ENCODE measurements at regions not wholly inside any gene's neighbourhood (a gene's known extent, or its start where the extent isn't known, plus 50 kb on each side); places are given as distances from the start of the nearest gene placed in this dataset.

DNA sequence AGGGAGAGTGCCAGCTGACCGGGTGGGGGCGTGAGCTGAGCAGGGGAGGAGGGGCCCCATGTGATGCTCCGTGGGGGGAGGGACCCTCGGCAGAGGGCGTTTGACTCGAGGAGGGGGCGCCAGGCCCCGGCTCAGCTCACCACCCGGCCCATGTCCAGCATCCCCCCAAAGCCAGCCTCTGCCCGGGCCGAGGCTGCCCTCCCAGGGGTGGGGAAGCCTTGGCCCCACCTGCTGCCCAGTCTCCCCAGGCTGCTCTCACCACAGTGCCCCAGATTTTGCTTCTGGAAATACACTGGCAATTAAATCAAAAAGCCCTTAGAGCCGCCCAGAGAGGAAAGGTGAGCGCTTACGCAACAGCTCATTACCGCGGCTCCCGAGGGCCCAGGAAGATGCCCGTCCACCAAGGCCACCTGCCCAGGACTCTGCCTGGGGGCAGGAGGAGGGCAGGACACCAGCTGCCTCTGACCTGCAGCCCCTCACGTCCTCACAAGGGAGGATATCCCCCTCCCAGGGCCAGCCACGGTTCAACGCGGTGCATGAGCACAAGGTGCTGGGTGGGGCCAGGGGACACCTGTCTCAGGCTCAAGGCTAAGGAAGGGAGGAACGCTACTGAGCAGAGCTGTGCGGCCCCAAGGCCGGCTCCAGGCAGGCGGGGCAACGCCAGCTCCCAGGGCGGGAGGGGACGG, 70.0 kb upstream of the INPP5A start:
- H3K36me3 Mint-ChIP-seq (ENCODE audit: low read depth), result no peaks in the 10 kb centered on the region
- no peak overlapping the region for H3K4me3 Mint-ChIP-seq
- H3K27me3 Mint-ChIP-seq, result peaks cover 12% of the 10 kb centered on the region
- H3K9me3 Mint-ChIP-seq, result no peaks in the 10 kb centered on the region
- H3K4me1 Mint-ChIP-seq (ENCODE audit: low read depth), result peaks cover 17% of the 10 kb centered on the region
- H3K27ac Mint-ChIP-seq, result no peak overlapping the region

DNA sequence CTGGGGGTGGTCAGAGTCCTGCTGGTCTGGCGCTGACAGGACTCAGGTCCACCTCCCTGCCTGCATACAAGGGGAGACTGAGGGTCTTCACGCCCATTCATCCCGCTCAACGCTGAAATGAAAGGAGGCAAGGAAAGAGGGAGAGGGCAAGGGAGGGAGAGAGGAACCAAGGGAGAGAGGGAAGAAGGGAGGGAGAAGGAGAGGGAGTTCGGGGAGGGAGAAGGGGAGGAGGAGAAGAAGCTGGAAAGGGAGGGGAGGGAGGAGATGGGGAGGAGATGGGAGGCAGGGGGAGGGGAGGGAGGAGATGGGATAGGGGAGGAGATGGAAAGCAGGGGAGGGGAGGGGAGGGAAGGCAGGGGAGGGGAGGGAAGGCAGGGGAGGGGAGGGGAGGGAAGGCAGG, 69.4 kb upstream of the INPP5A start:
- Mint-ChIP-seq H3K27me3 (peaks cover 13% of the 10 kb centered on the region), H3K27ac (no peak overlapping the region), H3K4me3 (no peak overlapping the region), H3K4me1 (ENCODE audit: low read depth) (peaks cover 17% of the 10 kb centered on the region), H3K9me3 (no peaks in the 10 kb centered on the region), H3K36me3 (ENCODE audit: low read depth) (no peaks in the 10 kb centered on the region)

DNA sequence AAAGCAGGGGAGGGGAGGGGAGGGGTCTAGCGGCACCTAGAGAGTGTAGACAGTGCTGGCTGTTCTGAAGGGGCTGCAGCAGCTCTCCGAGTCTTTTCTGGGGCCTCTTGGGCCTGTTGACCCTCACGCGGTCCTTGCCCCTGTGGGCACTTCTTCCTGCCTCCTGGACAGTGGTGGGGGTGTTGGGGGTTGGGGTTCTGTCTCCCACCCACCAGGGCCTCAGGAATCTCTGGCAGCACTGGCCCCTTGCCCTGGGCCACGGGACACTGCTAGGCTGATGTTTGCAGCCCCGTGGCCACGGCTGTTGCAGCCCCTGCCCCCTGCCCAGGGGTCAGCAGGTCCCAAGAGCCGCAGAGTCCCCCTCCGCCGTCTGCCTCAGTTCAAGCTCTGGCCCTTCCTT, 68.9 kb upstream of the INPP5A start:
- Mint-ChIP-seq H3K4me3 (no peak overlapping the region), H3K27me3 (peaks cover 16% of the 10 kb centered on the region), H3K27ac (no peak overlapping the region), H3K36me3 (ENCODE audit: low read depth) (no peaks in the 10 kb centered on the region), H3K4me1 (ENCODE audit: low read depth) (peaks cover 17% of the 10 kb centered on the region), H3K9me3 (no peaks in the 10 kb centered on the region)

DNA sequence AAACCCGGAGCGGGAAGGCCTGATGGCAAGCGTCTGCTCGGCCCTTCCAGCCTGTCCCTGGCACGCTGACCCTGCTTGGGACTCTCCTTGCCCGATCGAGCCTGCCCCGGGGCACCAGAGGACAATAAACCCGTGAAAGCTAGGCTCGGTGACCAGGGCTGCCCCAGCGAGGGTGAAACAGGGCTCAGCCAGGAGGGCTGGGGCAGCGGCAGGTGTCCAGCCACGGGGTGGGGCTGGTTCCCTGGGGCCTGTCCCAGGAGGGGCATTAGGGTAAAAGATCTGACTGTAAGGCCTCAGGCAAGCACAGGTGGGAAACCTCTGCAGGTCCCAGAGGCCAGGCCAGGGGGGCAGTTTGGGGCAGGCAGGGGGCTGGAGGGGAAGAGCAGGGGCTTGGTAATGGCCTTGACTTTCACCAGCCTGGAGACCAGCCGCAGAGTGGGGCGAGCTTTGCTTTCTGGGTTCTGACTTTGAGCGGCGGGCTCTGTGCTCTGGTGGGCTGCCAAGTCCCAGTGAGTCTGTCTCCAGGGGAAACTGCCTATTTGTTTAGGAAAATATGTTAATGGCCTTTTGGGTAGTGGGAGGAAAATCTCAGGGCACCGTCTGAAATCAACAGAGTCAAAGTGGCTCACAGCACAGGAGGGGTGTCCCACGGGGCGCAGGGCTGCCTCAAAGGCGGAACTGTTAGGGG, 68.2 kb upstream of the INPP5A start:
- Mint-ChIP-seq H3K27me3 (peaks cover 16% of the 10 kb centered on the region), H3K4me3 (no peak overlapping the region), H3K27ac (no peak overlapping the region), H3K36me3 (ENCODE audit: low read depth) (no peaks in the 10 kb centered on the region), H3K4me1 (ENCODE audit: low read depth) (peaks cover 17% of the 10 kb centered on the region), H3K9me3 (no peaks in the 10 kb centered on the region)

DNA sequence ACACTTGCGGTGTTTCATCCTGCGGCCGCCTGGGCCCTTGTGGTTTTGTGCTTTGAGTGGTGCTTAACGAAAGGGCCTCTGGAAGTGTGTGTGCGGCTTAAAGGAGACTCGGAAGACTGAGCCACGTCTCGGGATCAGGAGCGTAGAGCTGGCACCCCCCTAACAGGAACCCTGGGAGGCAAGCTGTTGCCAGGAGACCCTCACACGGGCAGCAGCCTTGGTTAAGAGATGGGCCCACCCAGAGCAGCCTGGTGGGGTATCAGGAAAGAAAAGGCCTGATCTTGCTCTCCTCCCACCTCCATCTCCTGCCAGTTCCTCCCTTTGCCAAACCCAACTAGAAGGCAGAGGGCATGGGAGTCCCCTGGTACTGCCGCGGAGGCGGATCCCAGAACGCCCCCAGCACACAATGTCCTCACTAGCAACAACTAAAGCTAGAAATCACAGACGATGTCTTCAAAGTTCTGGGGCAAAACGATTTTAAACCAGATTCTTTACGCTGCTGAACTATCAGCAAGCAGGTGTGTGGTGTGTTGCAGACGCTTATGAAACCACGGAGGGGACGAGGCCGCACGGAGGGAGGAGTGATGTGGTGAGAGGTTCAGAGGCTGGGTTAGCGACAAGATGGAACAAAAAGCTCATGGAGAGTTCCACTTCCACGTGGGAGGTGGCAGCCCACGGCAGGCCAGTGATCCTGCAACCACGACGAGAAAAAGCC, 67.0 kb upstream of the INPP5A start:
- no peaks in the 10 kb centered on the region for H3K36me3 Mint-ChIP-seq (ENCODE audit: low read depth)
- H3K9me3 Mint-ChIP-seq, result no peaks in the 10 kb centered on the region
- H3K4me1 Mint-ChIP-seq (ENCODE audit: low read depth), result peaks cover 17% of the 10 kb centered on the region
- peak overlapping the region; percentile 57 for H3K27ac Mint-ChIP-seq
- H3K4me3 Mint-ChIP-seq, result peak overlapping the region; percentile 28
- peaks cover 16% of the 10 kb centered on the region for H3K27me3 Mint-ChIP-seq

DNA sequence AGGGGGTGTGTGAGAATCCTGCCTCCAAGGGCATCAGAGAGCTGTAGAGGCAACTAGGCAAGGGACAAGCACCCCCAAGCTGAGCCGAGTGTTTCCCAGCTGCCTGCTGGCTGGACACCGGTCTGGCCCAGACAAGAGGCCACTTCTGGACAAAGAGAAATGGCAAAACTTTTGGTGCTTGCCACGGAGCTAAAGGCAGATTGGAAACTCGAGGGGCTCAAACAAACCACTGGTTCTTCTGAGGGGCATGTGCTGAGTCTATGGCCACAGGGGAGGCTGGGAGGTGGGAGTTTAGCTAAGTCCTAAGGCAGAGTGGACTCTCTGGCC, 66.5 kb upstream of the INPP5A start:
- Mint-ChIP-seq H3K4me3 (peak overlapping the region; percentile 28), H3K9me3 (no peaks in the 10 kb centered on the region), H3K36me3 (ENCODE audit: low read depth) (no peaks in the 10 kb centered on the region), H3K4me1 (ENCODE audit: low read depth) (peaks cover 17% of the 10 kb centered on the region), H3K27me3 (peaks cover 16% of the 10 kb centered on the region), H3K27ac (peak overlapping the region; percentile 57)

DNA sequence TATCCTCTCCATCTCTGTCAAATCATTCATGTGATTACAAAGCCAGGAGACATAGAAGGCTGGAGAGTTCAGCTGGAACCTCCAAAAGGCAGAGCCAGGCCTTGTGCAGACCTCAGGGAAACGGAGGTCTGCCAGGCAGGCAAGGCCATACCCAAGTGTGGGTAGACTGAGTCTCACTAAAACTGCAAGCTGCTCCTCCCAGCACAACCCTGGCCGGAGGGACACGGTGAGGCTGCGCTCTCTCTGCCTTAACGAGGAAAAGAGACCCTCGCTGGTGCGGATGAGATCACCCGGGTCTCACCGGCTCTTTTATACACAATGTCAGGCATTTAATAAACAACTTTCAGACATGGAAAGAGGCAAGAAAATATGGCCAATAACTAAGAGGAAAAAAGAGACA, 66.1 kb upstream of the INPP5A start:
- Mint-ChIP-seq H3K9me3 (no peaks in the 10 kb centered on the region), H3K36me3 (ENCODE audit: low read depth) (no peaks in the 10 kb centered on the region), H3K4me3 (no peak overlapping the region), H3K27ac (no peak overlapping the region), H3K4me1 (ENCODE audit: low read depth) (peaks cover 17% of the 10 kb centered on the region), H3K27me3 (peaks cover 16% of the 10 kb centered on the region)

DNA sequence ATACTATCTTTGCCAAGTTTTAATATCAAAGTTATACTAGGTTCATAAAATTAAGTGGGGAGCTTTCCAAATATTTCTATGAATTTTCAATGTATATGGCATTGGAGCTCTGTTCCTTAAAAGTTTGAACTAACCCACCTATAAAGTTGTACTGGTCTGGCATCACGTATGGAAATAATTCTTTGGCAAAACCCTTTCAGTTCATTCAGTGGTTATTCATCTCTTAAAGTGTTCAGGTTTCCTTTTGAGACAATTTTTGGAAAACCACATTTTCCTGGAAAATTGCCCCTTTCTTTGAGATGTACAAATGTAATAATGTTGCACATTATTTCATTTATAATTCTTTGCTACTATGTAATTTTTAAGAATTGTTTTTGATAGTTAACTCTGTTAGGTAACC, 62.5 kb upstream of the INPP5A start:
- Mint-ChIP-seq H3K9me3 (no peaks in the 10 kb centered on the region), H3K27me3 (peaks cover 21% of the 10 kb centered on the region), H3K36me3 (ENCODE audit: low read depth) (no peaks in the 10 kb centered on the region), H3K4me1 (ENCODE audit: low read depth) (peaks cover 11% of the 10 kb centered on the region), H3K4me3 (no peak overlapping the region), H3K27ac (no peak overlapping the region)

DNA sequence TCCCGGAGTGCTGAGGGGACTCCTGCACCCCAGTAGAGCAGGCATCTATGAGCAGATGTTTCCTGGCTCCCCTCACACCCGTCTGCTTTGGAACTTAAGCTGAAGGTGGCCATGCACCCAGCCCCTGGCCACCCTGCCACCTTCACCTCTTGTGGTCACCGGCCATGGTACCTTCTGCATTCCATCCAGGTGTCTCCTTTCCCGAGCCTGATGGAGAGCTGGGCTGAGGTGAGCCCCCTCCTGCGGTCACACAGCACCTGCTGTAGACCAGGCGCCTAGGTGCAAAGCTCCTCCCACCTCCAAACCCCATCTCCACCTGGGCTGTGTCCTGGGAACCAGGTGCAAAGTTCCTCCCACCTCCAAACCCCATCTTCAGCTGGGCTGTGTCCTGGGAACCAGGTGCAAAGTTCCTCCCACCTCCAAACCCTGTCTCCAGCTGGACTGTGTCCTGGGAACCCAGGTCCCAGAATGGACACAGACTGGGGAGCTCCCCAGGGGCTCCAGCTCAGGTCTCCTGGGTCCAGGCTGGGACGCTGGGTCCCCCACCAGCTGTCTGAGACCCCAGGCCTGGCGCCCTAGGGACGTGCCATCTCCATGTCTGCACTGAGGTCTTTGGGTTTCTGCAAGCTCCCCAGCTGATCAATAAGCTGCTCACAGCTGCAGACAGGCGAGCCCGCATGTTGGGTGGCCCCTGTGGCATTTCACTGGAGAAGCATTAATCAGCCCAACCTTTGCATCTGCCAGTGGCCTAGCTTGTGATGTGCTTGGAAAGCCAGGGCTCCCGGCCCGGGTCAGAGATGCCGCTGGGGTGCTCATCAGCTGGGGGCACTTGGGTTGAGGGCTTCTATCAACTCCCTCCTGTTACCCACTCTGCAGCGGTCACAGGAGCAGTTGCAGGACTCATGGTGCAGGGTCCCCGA, 61.2 kb upstream of the INPP5A start:
- no peaks in the 10 kb centered on the region for H3K36me3 Mint-ChIP-seq (ENCODE audit: low read depth)
- no peaks in the 10 kb centered on the region for H3K9me3 Mint-ChIP-seq
- no peaks in the 10 kb centered on the region for H3K4me1 Mint-ChIP-seq (ENCODE audit: low read depth)
- no peak overlapping the region for H3K4me3 Mint-ChIP-seq
- no peak overlapping the region for H3K27ac Mint-ChIP-seq
- H3K27me3 Mint-ChIP-seq, result peaks cover 18% of the 10 kb centered on the region

DNA sequence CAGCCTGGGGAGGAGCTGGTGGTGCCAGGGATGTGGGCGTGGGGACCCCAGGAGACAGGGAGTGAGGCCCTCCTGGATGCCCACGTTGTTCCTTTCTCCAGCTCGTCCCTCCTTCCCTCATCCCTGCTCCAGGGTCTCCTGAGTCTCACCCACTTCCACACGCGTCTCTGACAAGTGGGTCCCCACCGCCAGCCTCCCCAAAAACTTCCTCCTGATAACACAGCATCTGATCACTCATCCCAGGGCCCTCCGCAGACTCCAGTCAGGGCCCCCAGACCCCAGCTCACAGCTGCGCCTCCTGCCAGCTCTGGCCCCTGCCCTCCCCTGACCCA, 60.6 kb upstream of the INPP5A start:
- H3K27ac Mint-ChIP-seq, result no peak overlapping the region
- no peaks in the 10 kb centered on the region for H3K36me3 Mint-ChIP-seq (ENCODE audit: low read depth)
- no peaks in the 10 kb centered on the region for H3K4me1 Mint-ChIP-seq (ENCODE audit: low read depth)
- H3K9me3 Mint-ChIP-seq, result no peaks in the 10 kb centered on the region
- no peak overlapping the region for H3K4me3 Mint-ChIP-seq
- H3K27me3 Mint-ChIP-seq, result peaks cover 14% of the 10 kb centered on the region

DNA sequence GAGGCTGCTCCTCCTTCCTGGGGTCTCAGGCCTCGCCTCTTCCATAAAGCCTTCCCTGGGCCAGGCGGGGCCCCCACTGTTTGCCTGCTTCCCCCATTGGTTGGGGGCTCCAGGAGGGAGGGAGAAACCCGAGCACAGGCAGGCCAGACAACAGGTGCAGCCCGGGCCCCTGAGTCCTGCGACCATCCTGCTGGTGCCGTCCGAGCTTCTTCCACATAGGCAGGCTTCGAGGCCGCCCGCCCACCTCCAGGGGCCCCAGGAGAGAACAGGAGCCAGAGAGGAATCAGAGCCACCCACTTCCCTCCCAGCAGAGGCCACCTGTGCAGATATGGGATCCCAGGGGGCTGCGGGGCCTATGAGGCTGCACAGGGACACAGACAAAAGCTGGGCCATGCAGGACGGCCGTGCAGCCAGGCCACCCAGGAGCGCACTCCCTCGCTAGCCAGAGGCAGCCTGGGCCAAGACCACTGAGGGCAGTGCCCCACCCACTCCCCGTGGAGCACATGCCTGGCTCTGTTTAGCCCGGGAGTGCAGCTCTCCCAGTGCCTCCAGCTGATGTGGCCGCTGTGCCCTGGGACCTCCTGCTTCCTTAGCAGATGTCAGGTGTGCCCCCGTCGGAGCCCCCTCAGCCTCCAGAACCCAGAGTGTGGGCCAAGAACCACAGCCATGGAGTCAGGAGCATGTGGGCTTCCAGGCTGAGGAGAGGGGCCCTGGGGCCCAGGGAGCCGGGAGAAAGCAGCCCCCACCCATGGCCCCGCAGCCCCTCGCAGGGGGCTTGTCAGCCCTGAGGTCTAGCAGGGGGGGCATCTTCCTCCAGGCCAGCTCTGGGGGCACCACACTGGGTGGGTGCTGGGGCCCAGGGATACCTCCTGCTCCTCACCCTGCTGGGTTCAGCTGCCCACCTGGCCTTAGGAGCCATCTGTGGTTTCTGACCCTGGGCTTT, 59.9 kb upstream of the INPP5A start:
- Mint-ChIP-seq H3K27me3 (peaks cover 15% of the 10 kb centered on the region), H3K9me3 (no peaks in the 10 kb centered on the region)

DNA sequence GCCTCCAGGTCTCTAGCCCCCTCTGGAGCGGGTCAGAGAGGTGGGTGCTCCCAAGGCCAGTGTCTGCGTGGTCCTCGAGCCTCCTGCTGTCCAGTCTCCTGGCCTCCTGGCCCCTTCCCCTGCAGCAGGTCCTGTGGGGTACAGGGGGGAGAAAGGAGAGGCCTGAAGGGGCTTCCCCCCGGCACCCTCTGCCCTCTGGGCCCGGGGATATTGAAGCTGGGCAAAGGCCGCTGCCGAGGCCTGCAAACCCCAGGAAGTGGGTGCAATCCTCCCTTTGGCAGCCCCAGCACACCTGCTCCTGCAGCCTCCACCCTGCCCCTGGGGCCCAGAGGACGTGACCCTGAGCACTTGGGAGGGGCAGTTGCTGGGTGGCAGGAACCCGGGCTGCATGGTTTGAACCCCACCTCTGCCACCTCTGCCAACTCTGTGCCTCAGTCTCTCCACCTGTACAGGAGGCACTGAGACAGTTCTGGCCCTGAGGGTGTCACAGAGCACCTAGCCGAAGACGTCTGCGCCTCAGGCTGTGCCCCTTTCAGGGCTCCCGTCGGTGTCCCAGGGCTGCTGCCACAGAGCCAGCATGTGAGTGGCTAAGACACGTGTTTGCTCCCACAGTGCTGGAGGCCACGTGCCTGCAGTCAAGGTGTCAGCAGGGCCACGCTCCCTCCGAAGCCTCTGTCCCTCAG, 59.1 kb upstream of the INPP5A start:
- Mint-ChIP-seq H3K4me3 (no peak overlapping the region), H3K9me3 (no peaks in the 10 kb centered on the region), H3K4me1 (ENCODE audit: low read depth) (no peaks in the 10 kb centered on the region), H3K27ac (no peak overlapping the region), H3K36me3 (ENCODE audit: low read depth) (no peaks in the 10 kb centered on the region), H3K27me3 (peaks cover 11% of the 10 kb centered on the region)

More for the DNA sequence above, 59.9 kb upstream of the INPP5A start:
- Mint-ChIP-seq H3K27ac (no peak overlapping the region), H3K36me3 (ENCODE audit: low read depth) (no peaks in the 10 kb centered on the region), H3K4me1 (ENCODE audit: low read depth) (no peaks in the 10 kb centered on the region), H3K4me3 (no peak overlapping the region)

DNA sequence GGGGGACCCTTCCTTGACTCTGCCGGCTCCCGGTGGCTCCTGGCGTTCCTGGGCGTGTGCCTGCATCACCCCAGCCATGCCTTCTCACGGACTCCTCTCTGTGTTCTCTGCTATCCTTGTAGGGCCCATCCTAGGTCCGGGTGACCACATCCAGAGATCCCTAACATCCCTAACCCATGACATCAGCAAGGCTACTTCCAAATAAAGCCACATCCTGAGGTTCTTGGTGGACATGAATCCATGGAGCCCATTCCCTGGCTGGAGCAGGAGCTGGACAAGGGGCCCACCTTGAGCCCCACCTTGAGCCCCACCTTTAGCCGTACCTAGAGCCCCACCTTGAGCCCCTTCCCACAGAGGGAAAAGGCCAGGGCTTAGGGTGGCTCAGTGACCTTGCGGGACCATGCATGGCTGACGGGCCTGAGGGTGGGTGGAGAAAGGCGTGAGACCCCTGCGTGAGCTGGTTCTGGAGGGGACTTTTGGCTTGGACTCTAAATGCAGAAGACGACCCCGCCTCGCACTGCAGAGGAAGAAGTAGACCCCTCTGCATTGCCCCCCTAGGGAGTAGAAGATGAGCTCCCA, 58.5 kb upstream of the INPP5A start:
- Mint-ChIP-seq H3K9me3 (no peaks in the 10 kb centered on the region), H3K4me3 (no peak overlapping the region), H3K4me1 (ENCODE audit: low read depth) (no peaks in the 10 kb centered on the region), H3K27me3 (peaks cover 11% of the 10 kb centered on the region), H3K27ac (no peak overlapping the region), H3K36me3 (ENCODE audit: low read depth) (no peaks in the 10 kb centered on the region)
